ENCODE measurements at regions not wholly inside any gene's neighbourhood (a gene's known extent, or its start where the extent isn't known, plus 50 kb on each side); places are given as distances from the start of the nearest gene placed in this dataset.

DNA sequence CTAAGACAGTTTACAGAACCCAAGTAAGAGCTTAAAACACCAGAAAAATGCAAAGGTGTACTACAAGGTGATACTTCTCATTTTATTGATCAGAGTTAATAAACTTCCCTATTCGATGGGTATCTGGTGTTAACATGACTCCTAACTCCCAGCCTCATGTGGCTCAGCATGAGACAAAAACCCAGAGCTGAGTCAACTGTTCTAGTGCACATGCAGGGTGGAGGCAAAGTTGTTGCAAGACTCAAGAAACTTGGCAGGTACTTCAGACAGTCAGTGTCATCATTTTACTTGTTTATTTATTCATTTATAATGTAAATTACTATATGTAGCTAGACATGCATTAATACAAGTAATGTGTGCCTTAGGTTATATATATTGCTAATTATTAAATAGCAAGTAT lies 216.6 kb upstream of the DSEL start:
- Histone ChIP-seq H3K27ac (no peak overlapping the region), H3K4me1 (no peaks in the 10 kb centered on the region), H3K27me3 (no peaks in the 10 kb centered on the region), H3K4me3 (no peak overlapping the region), H3K9me3 (no peaks in the 10 kb centered on the region), H3K36me3 (no peaks in the 10 kb centered on the region)
- DNase-seq, result no peak
- intact Hi-C loops (cut with DNase I; ENCODE audit: low total_unique reads) (no loop called here), in situ Hi-C loops (cut with MboI; ENCODE audit: low pct_ligation_motif_present in 1 of 4, low pct_unique_long_range_greater_than_20kb in 1 of 4, low sequenced_read_pairs in 3 of 4) (no loop called here)
- TF ChIP-seq CTCF (IDR thresholded peaks at IDR 0.05) (no peak), EP300 (IDR thresholded peaks at IDR 0.05; ENCODE audit: low read depth) (no peak), POLR2AphosphoS5 (IDR thresholded peaks at IDR 0.05) (no peak), POLR2A (IDR thresholded peaks at IDR 0.05) (no peak)
- 48 to 67% methylated on average over 1 of the region's 1 CpG for WGBS, 2 donors (ENCODE audit: low coverage in 1 of 2)

GRCh38 chr18:67731851-67732250 lies 215.3 kb upstream of the DSEL start:
- H3K27me3 ChIP-seq, result no peaks in the 10 kb centered on the region
- DNase-seq, result no peak
- no peaks in the 10 kb centered on the region for H3K36me3 ChIP-seq
- TF ChIP-seq POLR2A (IDR thresholded peaks at IDR 0.05), result no peak
- TF ChIP-seq CTCF (IDR thresholded peaks at IDR 0.05), result no peak
- TF ChIP-seq EP300 (IDR thresholded peaks at IDR 0.05; ENCODE audit: low read depth), result no peak
- TF ChIP-seq POLR2AphosphoS5 (IDR thresholded peaks at IDR 0.05), result no peak
- WGBS, 2 donors (ENCODE audit: low coverage in 1 of 2), result 47 to 67% methylated on average over 1 of the region's 1 CpG
- H3K9me3 ChIP-seq, result no peaks in the 10 kb centered on the region
- in situ Hi-C loops (cut with MboI; ENCODE audit: low pct_ligation_motif_present in 1 of 4, low pct_unique_long_range_greater_than_20kb in 1 of 4, low sequenced_read_pairs in 3 of 4) (no loop called here), intact Hi-C loops (cut with DNase I; ENCODE audit: low total_unique reads) (no loop called here)
- H3K27ac ChIP-seq, result no peak overlapping the region
- no peaks in the 10 kb centered on the region for H3K4me1 ChIP-seq
- no peak overlapping the region for H3K4me3 ChIP-seq

DNA sequence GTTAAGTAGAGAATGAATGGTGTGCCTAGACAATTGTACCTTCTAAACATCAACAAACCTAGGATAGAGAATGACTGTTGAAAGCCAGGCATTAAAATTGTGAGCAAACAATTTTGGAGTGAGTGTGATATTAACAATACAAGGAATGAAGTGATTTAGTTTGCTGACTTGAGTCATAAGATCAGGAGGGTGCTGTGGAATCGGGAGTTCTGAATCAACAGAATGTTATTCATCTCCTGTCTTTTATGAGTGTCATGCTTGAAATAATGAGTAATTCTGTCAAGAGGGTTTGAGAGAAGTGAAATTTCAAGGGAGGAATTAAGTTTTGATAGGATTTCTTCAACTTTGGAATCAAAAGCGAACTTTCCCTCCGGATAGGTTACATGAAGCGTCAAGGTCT lies 214.4 kb upstream of the DSEL start:
- no peaks in the 10 kb centered on the region for H3K4me1 ChIP-seq
- no peaks in the 10 kb centered on the region for H3K9me3 ChIP-seq
- no peak overlapping the region for H3K27ac ChIP-seq
- intact Hi-C loops (cut with DNase I; ENCODE audit: low total_unique reads) (no loop called here), in situ Hi-C loops (cut with MboI; ENCODE audit: low pct_ligation_motif_present in 1 of 4, low pct_unique_long_range_greater_than_20kb in 1 of 4, low sequenced_read_pairs in 3 of 4) (no loop called here)
- H3K4me3 ChIP-seq, result no peak overlapping the region
- TF ChIP-seq EP300 (IDR thresholded peaks at IDR 0.05; ENCODE audit: low read depth) (no peak), POLR2A (IDR thresholded peaks at IDR 0.05) (no peak), CTCF (IDR thresholded peaks at IDR 0.05) (no peak), POLR2AphosphoS5 (IDR thresholded peaks at IDR 0.05) (no peak)
- no peak for DNase-seq
- WGBS, 2 donors (ENCODE audit: low coverage in 1 of 2), result 82 to 88% methylated on average over 4 of the region's 4 CpGs
- no peaks in the 10 kb centered on the region for H3K27me3 ChIP-seq
- no peaks in the 10 kb centered on the region for H3K36me3 ChIP-seq

DNA sequence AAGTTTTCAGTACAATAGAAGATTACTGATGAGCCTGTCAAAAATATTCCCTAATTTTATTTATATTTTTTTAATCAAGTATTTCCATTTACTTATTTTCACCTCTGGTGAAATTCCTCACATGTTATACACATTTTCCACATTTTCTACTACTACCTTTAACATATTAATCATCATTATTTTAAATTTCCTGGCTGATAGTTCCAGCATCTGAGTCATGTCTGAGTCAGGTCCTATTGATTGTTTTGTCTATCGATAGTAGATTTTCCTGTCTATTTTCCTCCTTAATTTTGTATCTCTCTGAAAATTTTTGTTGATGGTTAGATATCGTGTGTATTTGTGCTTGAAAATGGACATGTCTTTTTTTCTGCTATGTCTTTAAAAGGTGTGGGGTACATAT lies 211.8 kb upstream of the DSEL start:
- WGBS, 2 donors (ENCODE audit: low coverage in 1 of 2), result 86 to 87% methylated on average over 2 of the region's 2 CpGs
- TF ChIP-seq EP300 (IDR thresholded peaks at IDR 0.05; ENCODE audit: low read depth), result no peak
- no peak for TF ChIP-seq CTCF (IDR thresholded peaks at IDR 0.05)
- TF ChIP-seq POLR2A (IDR thresholded peaks at IDR 0.05), result no peak
- no peak for TF ChIP-seq POLR2AphosphoS5 (IDR thresholded peaks at IDR 0.05)

More for the DNA sequence above, 211.8 kb upstream of the DSEL start:
- no peaks in the 10 kb centered on the region for H3K36me3 ChIP-seq
- intact Hi-C loops (cut with DNase I; ENCODE audit: low total_unique reads), result no loop called here
- no peak overlapping the region for H3K27ac ChIP-seq
- H3K4me3 ChIP-seq, result no peak overlapping the region
- DNase-seq, result no peak
- in situ Hi-C loops (cut with MboI; ENCODE audit: low pct_ligation_motif_present in 1 of 4, low pct_unique_long_range_greater_than_20kb in 1 of 4, low sequenced_read_pairs in 3 of 4), result no loop called here
- no peaks in the 10 kb centered on the region for H3K9me3 ChIP-seq
- H3K27me3 ChIP-seq, result no peaks in the 10 kb centered on the region
- no peaks in the 10 kb centered on the region for H3K4me1 ChIP-seq
